ENCODE measurements at regions not wholly inside any gene's neighbourhood (a gene's known extent, or its start where the extent isn't known, plus 50 kb on each side); places are given as distances from the start of the nearest gene placed in this dataset.

DNA sequence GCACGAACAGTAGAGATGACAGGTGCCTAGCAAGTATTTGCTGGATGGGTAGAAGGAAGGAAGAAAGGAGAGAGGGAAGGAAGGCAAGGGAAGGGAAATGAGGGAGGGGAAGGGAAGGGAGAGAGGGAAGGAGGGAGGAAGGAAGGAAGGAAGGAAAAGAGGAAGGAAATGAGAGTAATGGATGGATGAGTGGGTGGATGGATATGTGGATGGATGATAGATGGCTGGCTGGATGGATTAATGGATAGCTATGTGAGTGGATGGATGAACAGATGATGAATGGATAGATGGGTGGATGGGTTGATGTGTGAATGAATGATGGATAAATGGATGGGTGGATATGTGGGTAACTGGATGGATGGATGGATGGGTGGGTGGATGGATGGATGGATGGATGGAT is 125.9 kb upstream of the FGF3 start:
- TF ChIP-seq SUZ12 (IDR thresholded peaks at IDR 0.05; ENCODE audit: low read depth, low read length) (no peak), POLR2A (IDR thresholded peaks at IDR 0.05; ENCODE audit: insufficient read depth in 1 of 2, low read depth in 2 of 2, low read length in 2 of 2) (no peak), NR1H2 (CRISPR knock-in tag; IDR thresholded peaks at IDR 0.05; ENCODE audit: borderline replicate concordance, low read depth) (no peak), ZBTB7B (CRISPR knock-in tag; IDR thresholded peaks at IDR 0.05) (no peak), FOXM1 (CRISPR knock-in tag; IDR thresholded peaks at IDR 0.05) (no peak), SMARCE1 (IDR thresholded peaks at IDR 0.05; ENCODE audit: borderline replicate concordance) (no peak), GTF2F1 (IDR thresholded peaks at IDR 0.05; ENCODE audit: low read length) (no peak), CHD2 (IDR thresholded peaks at IDR 0.05; ENCODE audit: low read depth, low read length) (no peak)
- TF ChIP-seq, protein P1, sequence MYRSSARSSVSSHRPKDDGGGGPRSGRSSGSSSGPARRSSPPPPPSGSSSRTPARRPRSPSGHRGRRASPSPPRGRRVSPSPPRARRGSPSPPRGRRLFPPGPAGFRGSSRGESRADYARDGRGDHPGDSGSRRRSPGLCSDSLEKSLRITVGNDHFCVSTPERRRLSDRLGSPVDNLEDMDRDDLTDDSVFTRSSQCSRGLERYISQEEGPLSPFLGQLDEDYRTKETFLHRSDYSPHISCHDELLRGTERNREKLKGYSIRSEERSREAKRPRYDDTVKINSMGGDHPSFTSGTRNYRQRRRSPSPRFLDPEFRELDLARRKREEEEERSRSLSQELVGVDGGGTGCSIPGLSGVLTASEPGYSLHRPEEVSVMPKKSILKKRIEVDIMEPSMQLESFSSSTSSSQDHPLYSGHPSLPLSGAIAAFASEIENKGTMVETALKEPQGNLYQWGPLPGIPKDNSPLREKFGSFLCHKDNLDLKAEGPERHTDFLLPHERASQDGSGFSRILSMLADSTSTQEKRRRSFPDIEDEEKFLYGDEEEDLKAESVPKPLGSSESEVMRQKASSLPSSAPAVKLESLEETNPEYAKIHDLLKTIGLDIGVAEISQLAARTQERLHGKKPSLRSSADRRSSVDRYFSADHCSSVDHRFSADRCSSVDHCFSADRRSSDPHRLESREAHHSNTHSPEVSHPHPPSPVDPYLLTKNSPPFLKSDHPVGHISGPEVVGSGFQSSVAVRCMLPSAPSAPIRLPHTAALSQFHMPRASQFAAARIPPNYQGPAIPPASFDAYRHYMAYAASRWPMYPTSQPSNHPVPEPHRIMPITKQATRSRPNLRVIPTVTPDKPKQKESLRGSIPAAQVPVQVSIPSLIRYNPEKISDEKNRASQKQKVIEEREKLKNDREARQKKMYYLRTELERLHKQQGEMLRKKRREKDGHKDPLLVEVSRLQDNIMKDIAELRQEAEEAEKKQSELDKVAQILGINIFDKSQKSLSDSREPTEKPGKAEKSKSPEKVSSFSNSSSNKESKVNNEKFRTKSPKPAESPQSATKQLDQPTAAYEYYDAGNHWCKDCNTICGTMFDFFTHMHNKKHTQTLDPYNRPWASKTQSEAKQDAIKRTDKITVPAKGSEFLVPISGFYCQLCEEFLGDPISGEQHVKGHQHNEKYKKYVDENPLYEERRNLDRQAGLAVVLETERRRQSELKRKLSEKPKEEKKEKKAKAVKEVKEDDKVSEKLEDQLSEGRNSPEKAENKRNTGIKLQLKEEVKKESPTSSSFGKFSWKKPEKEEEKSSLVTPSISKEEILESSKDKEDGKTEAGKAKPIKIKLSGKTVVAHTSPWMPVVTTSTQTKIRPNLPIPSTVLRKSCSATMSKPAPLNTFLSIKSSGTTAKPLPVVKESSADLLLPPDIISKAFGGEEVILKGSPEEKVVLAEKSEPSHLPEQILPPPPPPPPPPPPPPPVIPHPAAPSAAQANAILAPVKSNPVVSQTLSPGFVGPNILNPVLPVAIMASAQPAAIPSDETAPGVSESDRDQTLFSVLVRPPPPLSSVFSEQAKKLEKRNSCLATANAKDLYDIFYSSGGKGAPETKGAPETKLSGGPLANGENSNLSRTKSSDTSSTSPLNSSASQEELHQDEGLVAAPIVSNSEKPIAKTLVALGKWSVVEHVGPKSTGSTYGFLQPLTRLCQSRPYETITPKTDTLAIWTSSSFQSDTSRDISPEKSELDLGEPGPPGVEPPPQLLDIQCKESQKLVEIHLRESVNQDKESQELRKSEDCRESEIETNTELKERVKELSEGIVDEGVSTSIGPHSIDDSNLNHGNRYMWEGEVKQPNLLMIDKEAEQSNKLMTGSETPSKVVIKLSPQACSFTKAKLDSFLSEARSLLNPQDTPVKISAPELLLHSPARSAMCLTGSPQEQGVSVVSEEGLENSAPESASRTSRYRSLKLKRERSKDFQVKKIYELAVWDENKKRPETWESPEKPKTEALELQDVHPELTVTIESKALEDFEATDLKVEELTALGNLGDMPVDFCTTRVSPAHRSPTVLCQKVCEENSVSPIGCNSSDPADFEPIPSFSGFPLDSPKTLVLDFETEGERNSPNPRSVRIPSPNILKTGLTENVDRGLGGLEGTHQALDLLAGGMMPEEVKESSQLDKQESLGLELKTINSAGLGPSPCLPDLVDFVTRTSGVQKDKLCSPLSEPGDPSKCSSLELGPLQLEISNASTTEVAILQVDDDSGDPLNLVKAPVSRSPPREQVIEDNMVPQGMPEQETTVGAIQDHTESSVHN (CRISPR knock-in tag; IDR thresholded peaks at IDR 0.05) = no peak
- TF ChIP-seq, protein P2, sequence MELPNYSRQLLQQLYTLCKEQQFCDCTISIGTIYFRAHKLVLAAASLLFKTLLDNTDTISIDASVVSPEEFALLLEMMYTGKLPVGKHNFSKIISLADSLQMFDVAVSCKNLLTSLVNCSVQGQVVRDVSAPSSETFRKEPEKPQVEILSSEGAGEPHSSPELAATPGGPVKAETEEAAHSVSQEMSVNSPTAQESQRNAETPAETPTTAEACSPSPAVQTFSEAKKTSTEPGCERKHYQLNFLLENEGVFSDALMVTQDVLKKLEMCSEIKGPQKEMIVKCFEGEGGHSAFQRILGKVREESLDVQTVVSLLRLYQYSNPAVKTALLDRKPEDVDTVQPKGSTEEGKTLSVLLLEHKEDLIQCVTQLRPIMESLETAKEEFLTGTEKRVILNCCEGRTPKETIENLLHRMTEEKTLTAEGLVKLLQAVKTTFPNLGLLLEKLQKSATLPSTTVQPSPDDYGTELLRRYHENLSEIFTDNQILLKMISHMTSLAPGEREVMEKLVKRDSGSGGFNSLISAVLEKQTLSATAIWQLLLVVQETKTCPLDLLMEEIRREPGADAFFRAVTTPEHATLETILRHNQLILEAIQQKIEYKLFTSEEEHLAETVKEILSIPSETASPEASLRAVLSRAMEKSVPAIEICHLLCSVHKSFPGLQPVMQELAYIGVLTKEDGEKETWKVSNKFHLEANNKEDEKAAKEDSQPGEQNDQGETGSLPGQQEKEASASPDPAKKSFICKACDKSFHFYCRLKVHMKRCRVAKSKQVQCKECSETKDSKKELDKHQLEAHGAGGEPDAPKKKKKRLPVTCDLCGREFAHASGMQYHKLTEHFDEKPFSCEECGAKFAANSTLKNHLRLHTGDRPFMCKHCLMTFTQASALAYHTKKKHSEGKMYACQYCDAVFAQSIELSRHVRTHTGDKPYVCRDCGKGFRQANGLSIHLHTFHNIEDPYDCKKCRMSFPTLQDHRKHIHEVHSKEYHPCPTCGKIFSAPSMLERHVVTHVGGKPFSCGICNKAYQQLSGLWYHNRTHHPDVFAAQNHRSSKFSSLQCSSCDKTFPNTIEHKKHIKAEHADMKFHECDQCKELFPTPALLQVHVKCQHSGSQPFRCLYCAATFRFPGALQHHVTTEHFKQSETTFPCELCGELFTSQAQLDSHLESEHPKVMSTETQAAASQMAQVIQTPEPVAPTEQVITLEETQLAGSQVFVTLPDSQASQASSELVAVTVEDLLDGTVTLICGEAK (IDR thresholded peaks at IDR 0.05) = no peak
- TF ChIP-seq, protein P2 (CRISPR knock-in tag; IDR thresholded peaks at IDR 0.05) = no peak
- TF ChIP-seq, protein P3, sequence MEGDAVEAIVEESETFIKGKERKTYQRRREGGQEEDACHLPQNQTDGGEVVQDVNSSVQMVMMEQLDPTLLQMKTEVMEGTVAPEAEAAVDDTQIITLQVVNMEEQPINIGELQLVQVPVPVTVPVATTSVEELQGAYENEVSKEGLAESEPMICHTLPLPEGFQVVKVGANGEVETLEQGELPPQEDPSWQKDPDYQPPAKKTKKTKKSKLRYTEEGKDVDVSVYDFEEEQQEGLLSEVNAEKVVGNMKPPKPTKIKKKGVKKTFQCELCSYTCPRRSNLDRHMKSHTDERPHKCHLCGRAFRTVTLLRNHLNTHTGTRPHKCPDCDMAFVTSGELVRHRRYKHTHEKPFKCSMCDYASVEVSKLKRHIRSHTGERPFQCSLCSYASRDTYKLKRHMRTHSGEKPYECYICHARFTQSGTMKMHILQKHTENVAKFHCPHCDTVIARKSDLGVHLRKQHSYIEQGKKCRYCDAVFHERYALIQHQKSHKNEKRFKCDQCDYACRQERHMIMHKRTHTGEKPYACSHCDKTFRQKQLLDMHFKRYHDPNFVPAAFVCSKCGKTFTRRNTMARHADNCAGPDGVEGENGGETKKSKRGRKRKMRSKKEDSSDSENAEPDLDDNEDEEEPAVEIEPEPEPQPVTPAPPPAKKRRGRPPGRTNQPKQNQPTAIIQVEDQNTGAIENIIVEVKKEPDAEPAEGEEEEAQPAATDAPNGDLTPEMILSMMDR (CRISPR knock-in tag; IDR thresholded peaks at IDR 0.05) = no peak

All from HepG2 (cell line).